Uterus (tissue), 2 donors: ENCODE measurements at regions not wholly inside any gene's neighbourhood (a gene's known extent, or its start where the extent isn't known, plus 50 kb on each side); places are given as distances from the start of the nearest gene placed in this dataset.

ENCODE experiments used
- CTCF ChIP-seq, 4 experiments: fragments of 200-600 bp in 2 of 4; fragments of 450-650 bp in 2 of 4; sonication (generic) in 2 of 4; IDR thresholded peaks; one replicate each; pipeline ENCODE4 v1.5.1; 2016 to 2019; ENCODE audit warnings: antibody characterized with exemption in 4 of 4, mild to moderate bottlenecking in 2 of 4, moderate library complexity in 1 of 4
- POLR2A ChIP-seq, 2 donors: fragments of 450-650 bp; IDR thresholded peaks; one replicate each; pipeline ENCODE4 v1.6.1; 2016; ENCODE audit warnings: antibody characterized with exemption in 2 of 2, mild to moderate bottlenecking in 1 of 2, moderate library complexity in 1 of 2

- TF ChIP-seq POLR2A (IDR thresholded peaks at IDR 0.05), result no peak
- TF ChIP-seq CTCF (IDR thresholded peaks at IDR 0.05), result no peak
Measured at GRCh38 chr1:228871314-228872061, 136.2 kb downstream of the RHOU start.
